ENCODE measurements at regions not wholly inside any gene's neighbourhood (a gene's known extent, or its start where the extent isn't known, plus 50 kb on each side); places are given as distances from the start of the nearest gene placed in this dataset.

DNA sequence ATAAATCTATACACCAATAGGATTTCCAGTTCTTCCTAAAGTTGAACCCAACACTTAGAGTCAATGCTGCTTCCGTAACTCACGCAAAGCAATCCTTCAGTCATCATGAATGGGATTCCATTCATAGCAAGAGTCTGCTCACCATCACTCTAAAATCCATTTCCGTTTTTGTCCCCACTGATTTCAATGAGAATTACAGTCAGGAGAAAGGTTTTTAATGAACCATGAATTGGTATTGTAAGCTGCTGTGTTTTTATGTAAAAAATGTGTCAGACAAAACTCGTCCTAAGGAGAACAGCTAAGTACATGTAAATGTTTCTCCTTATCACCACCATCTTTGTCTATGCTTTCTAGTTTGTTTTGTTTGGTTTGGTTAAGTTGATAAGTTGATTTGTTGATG lies 391.5 kb downstream of the IRS1 start:
- TF ChIP-seq, protein P1, sequence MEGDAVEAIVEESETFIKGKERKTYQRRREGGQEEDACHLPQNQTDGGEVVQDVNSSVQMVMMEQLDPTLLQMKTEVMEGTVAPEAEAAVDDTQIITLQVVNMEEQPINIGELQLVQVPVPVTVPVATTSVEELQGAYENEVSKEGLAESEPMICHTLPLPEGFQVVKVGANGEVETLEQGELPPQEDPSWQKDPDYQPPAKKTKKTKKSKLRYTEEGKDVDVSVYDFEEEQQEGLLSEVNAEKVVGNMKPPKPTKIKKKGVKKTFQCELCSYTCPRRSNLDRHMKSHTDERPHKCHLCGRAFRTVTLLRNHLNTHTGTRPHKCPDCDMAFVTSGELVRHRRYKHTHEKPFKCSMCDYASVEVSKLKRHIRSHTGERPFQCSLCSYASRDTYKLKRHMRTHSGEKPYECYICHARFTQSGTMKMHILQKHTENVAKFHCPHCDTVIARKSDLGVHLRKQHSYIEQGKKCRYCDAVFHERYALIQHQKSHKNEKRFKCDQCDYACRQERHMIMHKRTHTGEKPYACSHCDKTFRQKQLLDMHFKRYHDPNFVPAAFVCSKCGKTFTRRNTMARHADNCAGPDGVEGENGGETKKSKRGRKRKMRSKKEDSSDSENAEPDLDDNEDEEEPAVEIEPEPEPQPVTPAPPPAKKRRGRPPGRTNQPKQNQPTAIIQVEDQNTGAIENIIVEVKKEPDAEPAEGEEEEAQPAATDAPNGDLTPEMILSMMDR (IDR thresholded peaks at IDR 0.05; ENCODE audit: insufficient read depth, low read length) = no peak
- TF ChIP-seq POLR2AphosphoS5 (IDR thresholded peaks at IDR 0.05; ENCODE audit: low read depth) = no peak
- no peak for TF ChIP-seq REST (IDR thresholded peaks at IDR 0.05; ENCODE audit: insufficient replicate concordance, low read depth)
